ENCODE measurements at regions not wholly inside any gene's neighbourhood (a gene's known extent, or its start where the extent isn't known, plus 50 kb on each side); places are given as distances from the start of the nearest gene placed in this dataset.
"Not testable (repeated sequence)": the region's sequence is repeated elsewhere in the genome, so short reads cannot be mapped to it uniquely, and the experiment has no call there.

DNA sequence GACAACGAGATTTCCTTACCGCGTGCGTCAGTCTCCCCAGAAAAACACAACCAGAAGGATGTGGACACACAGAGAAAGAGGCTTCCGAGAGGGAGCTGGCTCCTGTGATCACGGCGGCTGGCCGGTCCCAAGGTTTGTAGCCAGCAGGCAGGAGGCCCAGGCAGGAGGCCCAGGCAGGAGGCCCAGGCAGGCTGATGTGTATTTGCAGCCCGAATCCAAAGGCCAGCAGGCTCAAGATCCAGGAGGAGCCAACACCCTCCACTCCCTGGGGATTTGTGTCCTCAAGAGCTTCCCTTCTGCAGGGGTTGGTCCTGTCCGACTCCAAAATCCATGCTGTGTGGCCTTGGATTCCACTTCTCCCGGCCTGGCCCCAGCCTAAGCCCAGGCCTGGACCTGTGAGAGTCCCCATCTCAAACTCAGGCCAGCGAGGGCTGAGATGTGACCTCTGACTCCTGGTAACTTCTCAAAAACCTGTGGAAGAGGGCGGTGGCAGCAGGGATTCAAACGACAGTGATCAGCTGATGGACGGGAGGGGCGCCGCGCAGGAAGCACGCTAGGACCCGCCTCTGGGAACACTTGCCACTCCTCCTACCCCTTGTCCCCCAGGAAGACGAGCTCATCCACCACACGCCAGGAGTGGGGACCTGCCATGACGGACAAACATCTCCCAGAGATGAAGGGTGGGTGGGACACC is 75.0 kb upstream of the PPP1R26 start:
- no peaks in the 10 kb centered on the region for H3K27me3 ChIP-seq (ENCODE audit: control insufficient read depth, insufficient read depth, low read length)
- H3K9me3 ChIP-seq (ENCODE audit: control insufficient read depth, insufficient read depth, low read length), result no peaks in the 10 kb centered on the region
- H3K27ac ChIP-seq (ENCODE audit: low read length), result no peak overlapping the region
- no peak for DNase-seq (ENCODE audit: low read depth, low spot score)
- no CpG with 5 or more reads among the region's 23 CpGs for WGBS (ENCODE audit: insufficient coverage, insufficient read length)
- H3K4me1 ChIP-seq (ENCODE audit: control insufficient read depth, insufficient read depth, low read length), result no peaks in the 10 kb centered on the region
- H3K4me3 ChIP-seq (ENCODE audit: low read length), result no peak overlapping the region
- H3K36me3 ChIP-seq (ENCODE audit: control insufficient read depth, insufficient read depth, low read length), result no peaks in the 10 kb centered on the region

DNA sequence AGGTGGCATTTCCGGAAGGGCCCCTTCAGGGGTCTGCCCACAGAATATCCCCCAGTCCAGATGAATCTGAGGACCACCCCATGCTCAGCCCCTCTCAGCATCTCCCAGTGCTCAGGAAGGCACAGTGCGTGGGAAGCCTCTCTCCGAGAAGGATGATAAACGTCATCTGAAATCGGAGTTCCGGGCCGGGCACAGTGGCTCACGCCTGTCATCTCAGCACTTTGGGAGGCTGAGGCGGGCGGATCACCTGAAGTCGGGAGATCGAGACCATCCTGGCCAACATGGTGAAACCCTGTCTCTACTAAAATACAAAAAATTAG is 74.5 kb upstream of the PPP1R26 start:
- not testable (repeated sequence) for H3K36me3 ChIP-seq (ENCODE audit: control insufficient read depth, insufficient read depth, low read length); H3K27me3 ChIP-seq (ENCODE audit: control insufficient read depth, insufficient read depth, low read length); H3K4me1 ChIP-seq (ENCODE audit: control insufficient read depth, insufficient read depth, low read length); H3K9me3 ChIP-seq (ENCODE audit: control insufficient read depth, insufficient read depth, low read length); DNase-seq (ENCODE audit: low read depth, low spot score); H3K27ac ChIP-seq (ENCODE audit: low read length); H3K4me3 ChIP-seq (ENCODE audit: low read length)
- no CpG with 5 or more reads among the region's 12 CpGs for WGBS (ENCODE audit: insufficient coverage, insufficient read length)

DNA sequence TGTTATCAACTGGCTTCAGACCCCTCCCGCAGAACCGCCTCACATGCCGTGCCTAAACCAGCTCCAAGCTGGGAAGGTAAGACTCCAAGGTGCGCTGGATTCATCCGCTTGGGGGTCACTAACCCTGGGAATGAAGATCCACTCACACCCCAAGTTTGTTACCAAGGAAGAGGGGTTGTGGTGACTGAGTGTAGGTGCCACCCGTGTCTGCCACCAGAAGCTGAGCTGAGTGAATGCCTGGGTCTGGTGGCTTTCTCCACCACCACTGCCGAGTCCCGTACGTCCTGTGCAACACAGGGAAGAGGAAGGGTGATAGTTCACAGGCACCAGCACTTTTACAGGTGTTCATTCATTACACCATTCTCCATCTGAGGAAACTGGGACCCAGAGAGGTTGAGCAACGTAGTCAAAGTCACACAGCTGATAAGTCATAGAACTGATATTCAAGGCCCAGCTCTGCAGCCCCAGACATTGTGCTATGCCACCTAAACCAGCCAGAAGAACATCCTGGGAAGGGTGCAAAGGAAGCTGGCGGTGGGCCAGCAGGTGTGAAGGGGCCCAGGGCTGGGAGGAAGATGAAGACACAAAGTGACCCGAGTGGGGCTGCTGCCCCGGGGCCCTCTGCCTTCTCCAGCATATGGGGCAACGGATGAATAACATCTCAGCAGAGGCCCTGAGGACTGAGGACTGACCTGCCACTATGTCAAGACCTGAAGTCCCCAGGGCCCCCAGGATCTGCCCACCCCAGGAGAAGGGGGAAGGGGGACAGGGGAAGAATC is 70.9 kb upstream of the PPP1R26 start:
- H3K4me1 ChIP-seq (ENCODE audit: control insufficient read depth, insufficient read depth, low read length), result no peaks in the 10 kb centered on the region
- no peaks in the 10 kb centered on the region for H3K27me3 ChIP-seq (ENCODE audit: control insufficient read depth, insufficient read depth, low read length)
- no peaks in the 10 kb centered on the region for H3K9me3 ChIP-seq (ENCODE audit: control insufficient read depth, insufficient read depth, low read length)
- H3K4me3 ChIP-seq (ENCODE audit: low read length), result no peak overlapping the region
- WGBS (ENCODE audit: insufficient coverage, insufficient read length), result no CpG with 5 or more reads among the region's 14 CpGs
- no peaks in the 10 kb centered on the region for H3K36me3 ChIP-seq (ENCODE audit: control insufficient read depth, insufficient read depth, low read length)
- no peak overlapping the region for H3K27ac ChIP-seq (ENCODE audit: low read length)
- DNase-seq (ENCODE audit: low read depth, low spot score), result no peak

DNA sequence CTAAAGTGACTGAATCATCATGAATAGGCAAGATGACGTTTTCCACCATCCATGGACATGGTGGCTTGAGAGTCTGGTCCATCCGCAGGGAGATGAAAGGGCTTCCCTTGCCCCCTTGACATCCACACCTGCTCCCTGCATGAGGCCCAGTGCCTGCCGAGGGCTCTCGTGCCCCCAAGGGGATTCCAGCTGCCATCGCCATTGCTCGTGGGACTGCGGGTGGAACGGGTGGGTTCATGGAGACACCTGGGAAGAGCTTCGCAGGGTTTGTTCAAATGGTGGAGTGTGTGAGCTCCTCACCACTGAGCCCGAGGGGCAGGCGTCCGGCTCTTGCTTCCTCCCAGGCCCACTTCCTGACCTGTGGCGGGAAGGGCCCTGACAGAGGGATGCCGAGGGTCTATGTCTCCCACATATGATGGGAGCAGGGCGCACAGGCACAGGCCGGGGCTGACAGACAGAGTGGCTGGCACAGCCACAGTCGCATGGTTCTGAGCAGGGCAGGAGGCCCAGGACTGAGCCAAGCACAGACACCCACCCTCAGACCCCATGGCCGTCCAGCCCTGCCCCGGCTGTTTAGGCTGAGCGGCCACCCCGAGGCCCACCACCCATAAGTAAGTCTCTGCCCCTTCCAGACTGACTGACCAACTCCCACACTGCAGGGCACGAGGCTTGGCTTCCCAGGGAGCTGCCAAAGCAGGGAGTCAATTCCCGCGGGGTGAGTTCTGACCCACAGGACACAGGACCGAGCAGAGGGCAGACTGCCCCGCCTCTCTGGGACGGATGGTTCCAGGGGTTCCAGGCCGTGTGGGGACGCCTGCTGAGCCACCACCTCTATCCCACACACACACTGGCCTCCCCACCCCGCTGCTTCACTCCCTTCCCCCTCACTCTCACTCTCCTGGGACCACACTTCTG is 70.0 kb upstream of the PPP1R26 start:
- Histone ChIP-seq H3K4me3 (ENCODE audit: low read length) (no peak overlapping the region), H3K36me3 (ENCODE audit: control insufficient read depth, insufficient read depth, low read length) (no peaks in the 10 kb centered on the region), H3K9me3 (ENCODE audit: control insufficient read depth, insufficient read depth, low read length) (no peaks in the 10 kb centered on the region), H3K27ac (ENCODE audit: low read length) (no peak overlapping the region), H3K4me1 (ENCODE audit: control insufficient read depth, insufficient read depth, low read length) (no peaks in the 10 kb centered on the region), H3K27me3 (ENCODE audit: control insufficient read depth, insufficient read depth, low read length) (no peaks in the 10 kb centered on the region)
- no CpG with 5 or more reads among the region's 30 CpGs for WGBS (ENCODE audit: insufficient coverage, insufficient read length)
- no peak for DNase-seq (ENCODE audit: low read depth, low spot score)

DNA sequence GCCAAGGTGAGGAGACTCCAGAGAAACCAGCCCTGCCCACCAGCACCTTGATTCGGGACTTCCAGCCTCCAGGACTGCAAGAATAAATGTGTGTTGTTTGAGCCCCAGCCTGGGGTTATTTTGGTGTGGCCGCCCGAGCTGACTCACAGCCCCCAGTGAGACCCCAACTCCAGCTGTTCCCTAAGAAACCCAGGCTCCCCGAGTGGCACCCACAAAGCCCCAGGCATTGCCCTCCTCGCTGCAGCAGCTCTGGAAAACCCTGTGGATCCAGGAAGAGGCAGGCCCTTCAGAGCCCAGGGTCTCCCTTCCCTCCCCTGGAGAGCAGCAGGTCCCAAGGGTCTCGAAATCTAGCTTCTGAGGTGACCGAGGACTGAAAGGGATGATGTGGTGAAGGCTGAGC is 69.2 kb upstream of the PPP1R26 start:
- DNase-seq (ENCODE audit: low read depth, low spot score), result no peak
- no peak overlapping the region for H3K27ac ChIP-seq (ENCODE audit: low read length)
- no peaks in the 10 kb centered on the region for H3K36me3 ChIP-seq (ENCODE audit: control insufficient read depth, insufficient read depth, low read length)
- no peak overlapping the region for H3K4me3 ChIP-seq (ENCODE audit: low read length)
- no peaks in the 10 kb centered on the region for H3K9me3 ChIP-seq (ENCODE audit: control insufficient read depth, insufficient read depth, low read length)
- H3K4me1 ChIP-seq (ENCODE audit: control insufficient read depth, insufficient read depth, low read length), result no peaks in the 10 kb centered on the region
- no CpG with 5 or more reads among the region's 7 CpGs for WGBS (ENCODE audit: insufficient coverage, insufficient read length)
- H3K27me3 ChIP-seq (ENCODE audit: control insufficient read depth, insufficient read depth, low read length), result no peaks in the 10 kb centered on the region

DNA sequence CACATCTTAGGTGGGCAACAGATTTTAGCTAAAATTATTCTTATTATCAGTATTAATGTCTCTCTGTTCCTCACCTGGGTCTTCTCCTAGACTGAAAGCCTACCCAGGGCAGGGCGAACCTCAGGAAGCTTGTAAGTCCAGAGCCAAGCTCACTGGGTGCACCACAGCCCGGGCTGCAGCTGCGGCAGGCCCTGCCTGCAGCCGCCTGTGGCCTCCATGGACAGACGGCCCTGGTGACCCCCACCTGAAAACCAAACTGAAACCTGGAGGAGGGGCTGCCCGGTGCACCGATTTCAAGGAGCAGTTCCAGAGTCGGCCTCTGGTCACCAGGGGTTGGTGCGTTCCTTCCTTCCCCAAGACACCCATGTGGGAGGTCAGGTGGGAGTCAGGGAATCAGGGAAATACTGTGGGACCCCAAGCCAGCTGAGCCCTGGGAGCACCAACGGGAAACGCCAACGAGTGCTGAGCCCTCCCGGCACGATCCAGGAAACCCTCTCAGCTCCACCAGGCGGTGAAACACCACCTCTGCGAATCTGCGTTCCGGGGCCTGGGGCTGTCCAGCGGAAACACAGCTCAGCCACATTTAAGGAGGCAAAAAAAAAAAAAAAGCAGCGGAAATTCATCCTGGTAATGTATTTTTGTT is 68.6 kb upstream of the PPP1R26 start:
- H3K36me3 ChIP-seq (ENCODE audit: control insufficient read depth, insufficient read depth, low read length), result no peaks in the 10 kb centered on the region
- H3K4me3 ChIP-seq (ENCODE audit: low read length), result no peak overlapping the region
- no peak overlapping the region for H3K27ac ChIP-seq (ENCODE audit: low read length)
- WGBS (ENCODE audit: insufficient coverage, insufficient read length), result no CpG with 5 or more reads among the region's 20 CpGs
- no peak for DNase-seq (ENCODE audit: low read depth, low spot score)
- no peaks in the 10 kb centered on the region for H3K4me1 ChIP-seq (ENCODE audit: control insufficient read depth, insufficient read depth, low read length)
- H3K27me3 ChIP-seq (ENCODE audit: control insufficient read depth, insufficient read depth, low read length), result no peaks in the 10 kb centered on the region
- no peaks in the 10 kb centered on the region for H3K9me3 ChIP-seq (ENCODE audit: control insufficient read depth, insufficient read depth, low read length)

DNA sequence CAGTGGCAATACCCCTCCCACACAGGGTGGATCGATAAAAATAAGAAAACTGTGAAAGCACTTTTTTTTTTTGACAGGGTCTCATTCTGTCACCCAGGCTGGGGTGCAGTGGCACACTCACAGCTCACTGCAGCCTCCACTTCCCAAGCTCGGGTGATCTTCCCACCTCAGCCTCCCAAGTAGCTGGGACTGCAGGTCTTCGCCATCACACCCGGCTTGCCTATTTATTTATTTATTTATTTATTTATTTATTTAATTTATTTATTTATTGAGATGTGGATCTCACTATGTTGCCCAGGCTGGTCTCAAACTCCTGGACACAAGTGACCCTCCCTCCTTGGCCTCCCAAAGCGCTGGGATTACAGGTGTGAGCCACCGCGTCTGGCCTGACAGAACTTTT is 68.0 kb upstream of the PPP1R26 start:
- not testable (repeated sequence) for H3K36me3 ChIP-seq (ENCODE audit: control insufficient read depth, insufficient read depth, low read length); H3K4me1 ChIP-seq (ENCODE audit: control insufficient read depth, insufficient read depth, low read length); DNase-seq (ENCODE audit: low read depth, low spot score); H3K27me3 ChIP-seq (ENCODE audit: control insufficient read depth, insufficient read depth, low read length); H3K4me3 ChIP-seq (ENCODE audit: low read length); H3K9me3 ChIP-seq (ENCODE audit: control insufficient read depth, insufficient read depth, low read length); H3K27ac ChIP-seq (ENCODE audit: low read length)
- WGBS (ENCODE audit: insufficient coverage, insufficient read length), result no CpG with 5 or more reads among the region's 7 CpGs

DNA sequence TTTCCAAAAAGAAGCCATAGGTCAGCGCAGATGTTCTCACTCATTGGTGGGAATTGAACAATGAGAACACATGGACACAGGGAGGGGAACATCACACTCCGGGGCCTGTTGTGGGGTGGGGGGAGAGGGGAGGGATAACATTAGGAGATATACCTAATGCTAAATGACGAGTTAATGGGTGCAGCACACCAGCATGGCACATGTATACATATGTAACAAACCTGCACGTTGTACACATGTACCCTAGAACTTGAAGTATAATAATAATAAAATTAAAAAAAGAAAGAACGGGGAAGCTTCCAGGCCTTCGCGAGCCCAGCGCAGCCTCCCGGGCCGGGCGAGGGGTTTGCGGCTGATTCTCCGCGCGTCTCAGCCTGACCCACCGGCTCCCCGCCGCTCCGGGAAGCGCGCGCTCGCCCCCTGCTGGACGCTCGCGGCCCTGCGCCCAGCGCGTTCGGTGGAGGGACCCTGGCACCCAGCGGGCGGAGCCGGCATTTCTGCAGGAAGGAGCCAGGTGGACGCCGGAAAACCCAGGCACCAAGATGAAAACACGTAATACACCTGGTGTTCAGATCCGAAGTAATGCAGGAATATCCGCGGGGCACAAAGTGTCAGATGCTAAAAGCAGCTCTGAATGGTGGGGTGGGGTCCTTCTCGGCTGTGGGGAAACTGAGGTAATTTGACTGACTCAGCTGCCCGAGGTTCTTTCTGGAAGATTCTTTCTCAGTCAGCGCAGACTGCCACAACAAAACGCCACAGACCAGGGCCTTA is 67.1 kb upstream of the PPP1R26 start:
- not testable (repeated sequence) for H3K36me3 ChIP-seq (ENCODE audit: control insufficient read depth, insufficient read depth, low read length); H3K27me3 ChIP-seq (ENCODE audit: control insufficient read depth, insufficient read depth, low read length); H3K4me3 ChIP-seq (ENCODE audit: low read length); H3K9me3 ChIP-seq (ENCODE audit: control insufficient read depth, insufficient read depth, low read length); H3K4me1 ChIP-seq (ENCODE audit: control insufficient read depth, insufficient read depth, low read length); H3K27ac ChIP-seq (ENCODE audit: low read length)
- no CpG with 5 or more reads among the region's 43 CpGs for WGBS (ENCODE audit: insufficient coverage, insufficient read length)
- peak; percentile 31 for DNase-seq (ENCODE audit: low read depth, low spot score)

DNA sequence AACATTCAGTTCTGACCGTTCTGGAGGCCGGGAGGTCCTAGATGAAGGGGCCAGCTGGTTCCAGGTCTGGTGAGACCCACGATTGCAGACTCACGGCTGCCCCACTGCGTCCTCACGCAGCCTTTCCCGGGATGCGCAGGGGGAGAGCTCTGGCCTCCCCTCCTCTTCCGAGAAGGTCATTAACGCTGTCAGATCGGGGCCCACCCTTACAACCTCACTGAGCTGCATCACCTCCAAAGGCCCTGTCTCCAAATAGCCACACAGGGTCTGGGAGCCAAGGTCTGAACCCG is 66.6 kb upstream of the PPP1R26 start:
- no peaks in the 10 kb centered on the region for H3K4me1 ChIP-seq (ENCODE audit: control insufficient read depth, insufficient read depth, low read length)
- no peak for DNase-seq (ENCODE audit: low read depth, low spot score)
- H3K4me3 ChIP-seq (ENCODE audit: low read length), result no peak overlapping the region
- H3K9me3 ChIP-seq (ENCODE audit: control insufficient read depth, insufficient read depth, low read length), result no peaks in the 10 kb centered on the region
- H3K36me3 ChIP-seq (ENCODE audit: control insufficient read depth, insufficient read depth, low read length), result no peaks in the 10 kb centered on the region
- no CpG with 5 or more reads among the region's 12 CpGs for WGBS (ENCODE audit: insufficient coverage, insufficient read length)
- H3K27ac ChIP-seq (ENCODE audit: low read length), result no peak overlapping the region
- no peaks in the 10 kb centered on the region for H3K27me3 ChIP-seq (ENCODE audit: control insufficient read depth, insufficient read depth, low read length)

DNA sequence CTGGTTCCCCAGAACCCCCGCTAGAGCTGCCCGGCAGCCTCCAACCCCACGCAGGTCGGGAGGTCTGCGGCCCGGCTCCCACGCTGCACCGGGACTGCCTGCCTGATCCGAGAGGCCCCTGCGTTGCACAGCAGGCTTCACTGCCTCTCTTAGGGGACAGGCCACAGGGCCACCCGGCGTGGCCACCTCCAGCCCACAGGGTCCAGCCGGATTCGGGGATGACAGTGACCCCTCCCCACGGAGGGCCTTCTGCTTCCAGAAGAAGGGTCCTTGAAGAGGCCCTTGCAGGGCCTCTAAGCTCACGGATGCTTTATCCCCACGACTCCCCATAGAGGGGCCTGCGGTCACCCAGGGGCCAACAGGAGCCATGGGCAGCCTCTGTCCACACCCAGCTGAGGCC is 66.1 kb upstream of the PPP1R26 start:
- WGBS (ENCODE audit: insufficient coverage, insufficient read length), result no CpG with 5 or more reads among the region's 18 CpGs
- H3K27ac ChIP-seq (ENCODE audit: low read length), result no peak overlapping the region

More for the DNA sequence above, 66.1 kb upstream of the PPP1R26 start:
- Histone ChIP-seq H3K27me3 (ENCODE audit: control insufficient read depth, insufficient read depth, low read length) (no peaks in the 10 kb centered on the region), H3K4me3 (ENCODE audit: low read length) (no peak overlapping the region), H3K36me3 (ENCODE audit: control insufficient read depth, insufficient read depth, low read length) (no peaks in the 10 kb centered on the region), H3K9me3 (ENCODE audit: control insufficient read depth, insufficient read depth, low read length) (no peaks in the 10 kb centered on the region), H3K4me1 (ENCODE audit: control insufficient read depth, insufficient read depth, low read length) (no peaks in the 10 kb centered on the region)
- no peak for DNase-seq (ENCODE audit: low read depth, low spot score)

All from iPS DF 6.9 (cell line).